MM.1S (cell line): ENCODE measurements at regions not wholly inside any gene's neighbourhood (a gene's known extent, or its start where the extent isn't known, plus 50 kb on each side); places are given as distances from the start of the nearest gene placed in this dataset.

Experiments used
- CTCF ChIP-seq: fragments of 300-600 bp; sonication (generic); IDR thresholded peaks from 2 replicates; pipeline ENCODE4 v1.5.1; 2016; ENCODE audit warnings: antibody characterized with exemption, low read length, mixed read lengths
- EZH2 ChIP-seq: fragments of 300-600 bp; sonication (generic); optimal IDR thresholded peaks from 2 replicates; pipeline ENCODE3; 2017; ENCODE audit warnings: low read depth, mild to moderate bottlenecking, antibody characterized with exemption, low read length, mixed read lengths
- EZH2phosphoT487 ChIP-seq: fragments of 300-600 bp; sonication (generic); IDR thresholded peaks from 2 replicates; pipeline ENCODE4 v1.6.1; 2018; ENCODE audit warnings: antibody characterized with exemption, low read length

- TF ChIP-seq CTCF, result no peak
- no peak for TF ChIP-seq EZH2
- no peak for TF ChIP-seq EZH2phosphoT487
Observed at GRCh38 chr18:8945514-8945913, 157.0 kb upstream of the NDUFV2 start.
